Muscle layer of colon (tissue), 2 donors: ENCODE measurements at regions not wholly inside any gene's neighbourhood (a gene's known extent, or its start where the extent isn't known, plus 50 kb on each side); places are given as distances from the start of the nearest gene placed in this dataset.

ENCODE experiments used
- H3K27ac ChIP-seq: one replicate; pipeline ENCODE4 v1.7.0; 2013; ENCODE audit warnings: low read depth, mild to moderate bottlenecking, low read length, moderate library complexity
- H3K27me3 ChIP-seq, 2 donors: one replicate each; pipeline ENCODE4 v1.7.0; 2013; ENCODE audit warnings: low read length in 2 of 2, mild to moderate bottlenecking in 2 of 2; ENCODE audit not compliant: insufficient read depth in 2 of 2, control insufficient read depth in 1 of 2
- H3K36me3 ChIP-seq: one replicate; pipeline ENCODE4 v1.7.0; 2013; ENCODE audit warnings: mild to moderate bottlenecking, low read length; ENCODE audit not compliant: insufficient read depth
- H3K4me1 ChIP-seq: one replicate; pipeline ENCODE4 v1.7.0; 2013; ENCODE audit warnings: mild to moderate bottlenecking, low read length; ENCODE audit not compliant: insufficient read depth
- H3K4me3 ChIP-seq, 2 donors: one replicate each; pipeline ENCODE4 v1.7.0; 2013; ENCODE audit warnings: low read length in 2 of 2, low read depth in 1 of 2, mild to moderate bottlenecking in 1 of 2, moderate library complexity in 1 of 2
- H3K9ac ChIP-seq: one replicate; pipeline ENCODE4 v1.7.0; 2013; ENCODE audit warnings: low read length
- H3K9me3 ChIP-seq: one replicate; pipeline ENCODE4 v1.7.0; 2013; ENCODE audit warnings: mild to moderate bottlenecking, low read length
- donor health status: abdominal sarcoma.
- donor health status: Adenocarcinoma of cecum.

GRCh38 chr18:10009321-10010144 is 95.7 kb downstream of the VAPA start:
- no peaks in the 10 kb centered on the region for H3K9me3 ChIP-seq
- no peak overlapping the region for H3K27ac ChIP-seq
- no peaks in the 10 kb centered on the region for H3K27me3 ChIP-seq
- no peak overlapping the region for H3K4me3 ChIP-seq
- H3K4me1 ChIP-seq = peaks cover 31% of the 10 kb centered on the region
- H3K36me3 ChIP-seq = no peaks in the 10 kb centered on the region
- no peak overlapping the region for H3K9ac ChIP-seq

GRCh38 chr18:10010611-10011015 is 96.8 kb downstream of the VAPA start:
- Histone ChIP-seq H3K27me3 (no peaks in the 10 kb centered on the region), H3K9me3 (no peaks in the 10 kb centered on the region), H3K4me3 (no peak overlapping the region), H3K27ac (peak overlapping the region; percentile 56), H3K4me1 (peaks cover 36% of the 10 kb centered on the region), H3K36me3 (no peaks in the 10 kb centered on the region), H3K9ac (no peak overlapping the region)

GRCh38 chr18:10011061-10011460 is 97.2 kb downstream of the VAPA start:
- Histone ChIP-seq H3K9me3 (no peaks in the 10 kb centered on the region), H3K27ac (peak overlapping the region; percentile 56), H3K27me3 (no peaks in the 10 kb centered on the region), H3K36me3 (no peaks in the 10 kb centered on the region), H3K9ac (no peak overlapping the region), H3K4me1 (peaks cover 38% of the 10 kb centered on the region), H3K4me3 (no peak overlapping the region)

- H3K9ac ChIP-seq = no peak overlapping the region
- H3K4me1 ChIP-seq = peaks cover 45% of the 10 kb centered on the region
- no peak overlapping the region for H3K4me3 ChIP-seq
- H3K27me3 ChIP-seq = no peaks in the 10 kb centered on the region
- H3K9me3 ChIP-seq = no peaks in the 10 kb centered on the region
- peak overlapping the region; percentile 22 for H3K27ac ChIP-seq
- H3K36me3 ChIP-seq = no peaks in the 10 kb centered on the region
These were observed 97.9 kb downstream of the VAPA start for GRCh38 chr18:10011751-10012150.

GRCh38 chr18:10012526-10012925 is 98.7 kb downstream of the VAPA start:
- peaks cover 51% of the 10 kb centered on the region for H3K4me1 ChIP-seq
- no peaks in the 10 kb centered on the region for H3K36me3 ChIP-seq
- H3K27ac ChIP-seq = no peak overlapping the region
- H3K27me3 ChIP-seq = no peaks in the 10 kb centered on the region
- H3K4me3 ChIP-seq = no peak overlapping the region
- no peak overlapping the region for H3K9ac ChIP-seq
- no peaks in the 10 kb centered on the region for H3K9me3 ChIP-seq

- H3K9ac ChIP-seq = no peak overlapping the region
- no peaks in the 10 kb centered on the region for H3K27me3 ChIP-seq
- peaks cover 51% of the 10 kb centered on the region for H3K4me1 ChIP-seq
- H3K4me3 ChIP-seq = no peak overlapping the region
- no peaks in the 10 kb centered on the region for H3K9me3 ChIP-seq
- no peak overlapping the region for H3K27ac ChIP-seq
- H3K36me3 ChIP-seq = no peaks in the 10 kb centered on the region
These were observed 100.1 kb downstream of the VAPA start for GRCh38 chr18:10013621-10014543.

GRCh38 chr18:10015288-10015701 is 101.5 kb downstream of the VAPA start:
- H3K9me3 ChIP-seq = no peaks in the 10 kb centered on the region
- no peaks in the 10 kb centered on the region for H3K27me3 ChIP-seq
- peaks cover 38% of the 10 kb centered on the region for H3K4me1 ChIP-seq
- no peak overlapping the region for H3K9ac ChIP-seq
- H3K27ac ChIP-seq = no peak overlapping the region
- H3K36me3 ChIP-seq = no peaks in the 10 kb centered on the region
- H3K4me3 ChIP-seq = no peak overlapping the region

- no peak overlapping the region for H3K9ac ChIP-seq
- no peak overlapping the region for H3K4me3 ChIP-seq
- no peaks in the 10 kb centered on the region for H3K27me3 ChIP-seq
- no peaks in the 10 kb centered on the region for H3K36me3 ChIP-seq
- H3K4me1 ChIP-seq = peaks cover 30% of the 10 kb centered on the region
- no peaks in the 10 kb centered on the region for H3K9me3 ChIP-seq
- no peak overlapping the region for H3K27ac ChIP-seq
These were observed 102.4 kb downstream of the VAPA start for GRCh38 chr18:10015941-10016819.

- Histone ChIP-seq H3K36me3 (no peaks in the 10 kb centered on the region), H3K4me3 (no peak overlapping the region), H3K9ac (no peak overlapping the region), H3K27me3 (no peaks in the 10 kb centered on the region), H3K27ac (no peak overlapping the region), H3K9me3 (no peaks in the 10 kb centered on the region), H3K4me1 (peaks cover 21% of the 10 kb centered on the region)
These were observed 103.2 kb downstream of the VAPA start for GRCh38 chr18:10017043-10017442.

- Histone ChIP-seq H3K36me3 (no peaks in the 10 kb centered on the region), H3K27ac (no peak overlapping the region), H3K9me3 (no peaks in the 10 kb centered on the region)
These were observed 104.5 kb downstream of the VAPA start for GRCh38 chr18:10018289-10018688.

GRCh38 chr18:10020171-10020570 is 106.4 kb downstream of the VAPA start:
- Histone ChIP-seq H3K36me3 (no peaks in the 10 kb centered on the region), H3K4me1 (peaks cover 20% of the 10 kb centered on the region), H3K27me3 (no peaks in the 10 kb centered on the region), H3K4me3 (no peak overlapping the region), H3K9me3 (no peaks in the 10 kb centered on the region), H3K9ac (no peak overlapping the region), H3K27ac (no peak overlapping the region)

More at GRCh38 chr18:10018289-10018688, 104.5 kb downstream of the VAPA start:
- H3K27me3 ChIP-seq = no peaks in the 10 kb centered on the region
- no peak overlapping the region for H3K9ac ChIP-seq
- H3K4me1 ChIP-seq = peaks cover 20% of the 10 kb centered on the region
- H3K4me3 ChIP-seq = no peak overlapping the region
